Thoracic aorta (tissue), 2 donors: ENCODE measurements at regions not wholly inside any gene's neighbourhood (a gene's known extent, or its start where the extent isn't known, plus 50 kb on each side); places are given as distances from the start of the nearest gene placed in this dataset.

Source experiments
- ATAC-seq: fragments of 150-250 bp; one replicate; pipeline ENCODE4 v1.8.0; 2017; ENCODE audit warnings: low read depth; ENCODE audit not compliant: insufficient number of reproducible peaks, low FRiP score
- DNase-seq: peaks from one replicate; pipeline ENCODE4 v3.0.0-alpha.2; 2020; ENCODE audit warnings: low spot score
- H3K27ac ChIP-seq, 2 donors: fragments of 200-600 bp; sonication (generic); 1 replicate in 1 of 2; 2 replicates in 1 of 2; pipeline ENCODE4 v1.5.1; 2016; ENCODE audit warnings: mild to moderate bottlenecking in 2 of 2, moderate library complexity in 2 of 2
- H3K27me3 ChIP-seq: fragments of 200-600 bp; sonication (generic); replicated peaks from 2 replicates; pipeline ENCODE4 v1.6.0; 2016; ENCODE audit warnings: mild to moderate bottlenecking; ENCODE audit not compliant: insufficient read depth
- H3K36me3 ChIP-seq: fragments of 200-600 bp; sonication (generic); one replicate; pipeline ENCODE4 v1.5.1; 2016
- H3K4me1 ChIP-seq, 2 donors: fragments of 200-600 bp; sonication (generic); 1 replicate in 1 of 2; 2 replicates in 1 of 2; pipeline versions ENCODE4 v1.5.1 to v1.6.0; 2016; ENCODE audit warnings: low read depth in 2 of 2, mild to moderate bottlenecking in 1 of 2; ENCODE audit not compliant: control insufficient read depth in 1 of 2
- H3K4me3 ChIP-seq: fragments of 200-600 bp; sonication (generic); 2 replicates; pipeline ENCODE4 v1.5.1; 2016; ENCODE audit warnings: mild to moderate bottlenecking
- H3K9me3 ChIP-seq: fragments of 200-600 bp; sonication (generic); 2 replicates; pipeline ENCODE4 v1.5.1; 2016
- CTCF ChIP-seq: fragments of 200-600 bp; sonication (generic); IDR thresholded peaks from one replicate; pipeline ENCODE4 v1.5.1; 2019; ENCODE audit warnings: antibody characterized with exemption

- ATAC-seq = no peak
- TF ChIP-seq CTCF = no peak
- no peak overlapping the region for H3K4me3 ChIP-seq
Observed at GRCh38 chr5:112669328-112669963, 68.2 kb upstream of the APC start.

GRCh38 chr5:112671687-112672086 lies 66.0 kb upstream of the APC start:
- no peak overlapping the region for H3K27ac ChIP-seq
- no peak overlapping the region for H3K4me3 ChIP-seq
- TF ChIP-seq CTCF = no peak
- H3K4me1 ChIP-seq = no peaks in the 10 kb centered on the region
- H3K36me3 ChIP-seq = no peaks in the 10 kb centered on the region
- ATAC-seq (no peak), DNase-seq (no peak)
- no peaks in the 10 kb centered on the region for H3K9me3 ChIP-seq
- H3K27me3 ChIP-seq = no peaks in the 10 kb centered on the region

More at GRCh38 chr5:112669328-112669963, 68.2 kb upstream of the APC start:
- H3K36me3 ChIP-seq = no peaks in the 10 kb centered on the region
- H3K9me3 ChIP-seq = no peaks in the 10 kb centered on the region
- no peak for DNase-seq
- no peaks in the 10 kb centered on the region for H3K4me1 ChIP-seq
- no peaks in the 10 kb centered on the region for H3K27me3 ChIP-seq
- H3K27ac ChIP-seq = no peak overlapping the region

- H3K4me3 ChIP-seq = no peak overlapping the region
- ATAC-seq (no peak), DNase-seq (no peak)
- H3K27me3 ChIP-seq = no peaks in the 10 kb centered on the region
- H3K27ac ChIP-seq = no peak overlapping the region
- no peaks in the 10 kb centered on the region for H3K36me3 ChIP-seq
- TF ChIP-seq CTCF = no peak
- H3K4me1 ChIP-seq = peaks cover 3 to 24% of the 10 kb centered on the region in 2 donors
- H3K9me3 ChIP-seq = no peaks in the 10 kb centered on the region
Observed at GRCh38 chr5:112681481-112681908, 56.2 kb upstream of the APC start.

- Histone ChIP-seq H3K27me3 (no peaks in the 10 kb centered on the region), H3K27ac (no peak overlapping the region), H3K4me3 (no peak overlapping the region), H3K9me3 (no peaks in the 10 kb centered on the region), H3K4me1 (peaks cover 3 to 27% of the 10 kb centered on the region in 2 donors), H3K36me3 (no peaks in the 10 kb centered on the region)
- no peak for TF ChIP-seq CTCF
- DNase-seq (no peak), ATAC-seq (no peak)
Observed at GRCh38 chr5:112682621-112683061, 55.0 kb upstream of the APC start.

- Histone ChIP-seq H3K4me3 (no peak overlapping the region), H3K9me3 (no peaks in the 10 kb centered on the region), H3K27me3 (no peaks in the 10 kb centered on the region), H3K36me3 (no peaks in the 10 kb centered on the region), H3K4me1 (peaks cover 3 to 27% of the 10 kb centered on the region in 2 donors), H3K27ac (peak overlapping the region; percentile 70 to 78)
- ATAC-seq (no peak), DNase-seq (no peak)
- no peak for TF ChIP-seq CTCF
Observed at GRCh38 chr5:112684121-112684520, 53.6 kb upstream of the APC start.
